ENCODE measurements at regions not wholly inside any gene's neighbourhood (a gene's known extent, or its start where the extent isn't known, plus 50 kb on each side); places are given as distances from the start of the nearest gene placed in this dataset.

- TF ChIP-seq CTCF (IDR thresholded peaks at IDR 0.05) (no peak), POLR2A (IDR thresholded peaks at IDR 0.05) (no peak)
These were observed 397.8 kb downstream of the FUT8 start for GRCh38 chr14:65810322-65810721.
